SK-N-SH treated with all-trans-retinoic acid at 6 μM for 48 hours (cell line): ENCODE measurements at regions not wholly inside any gene's neighbourhood (a gene's known extent, or its start where the extent isn't known, plus 50 kb on each side); places are given as distances from the start of the nearest gene placed in this dataset.

Experiments
- RARB ChIP-seq: fragments of 250-450 bp; sonication (Bioruptor Pico); IDR thresholded peaks from 2 replicates; pipeline ENCODE4 v1.8.0; 2021; ENCODE audit warnings: mild to moderate bottlenecking, moderate library complexity
- TF ChIP-seq, protein P1 (sequence below): fragments of 250-450 bp; sonication (Bioruptor Pico); IDR thresholded peaks from 2 replicates; pipeline ENCODE4 v1.5.1; 2020; ENCODE audit warnings: low read depth, mild to moderate bottlenecking, moderate library complexity

DNA sequence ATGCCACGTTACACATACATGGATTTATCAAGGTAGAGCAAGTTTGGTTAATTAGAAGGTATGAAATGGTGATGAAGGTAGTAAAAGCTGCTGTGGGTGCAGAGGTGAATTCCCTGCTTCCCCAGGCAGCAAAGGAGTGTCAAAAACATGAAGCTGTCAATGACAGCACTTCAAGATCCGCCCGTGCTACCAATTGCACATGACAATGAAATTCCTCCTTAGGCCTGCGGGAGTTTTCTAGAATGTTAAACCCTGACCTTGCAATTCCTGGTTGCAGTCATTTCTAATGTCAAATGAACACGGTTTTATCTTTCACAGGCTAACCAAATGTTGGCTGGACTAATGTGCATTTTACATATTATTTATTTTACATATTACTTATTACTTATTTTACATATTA lies 67.7 kb upstream of the LSM14A start:
- TF ChIP-seq, protein P1, sequence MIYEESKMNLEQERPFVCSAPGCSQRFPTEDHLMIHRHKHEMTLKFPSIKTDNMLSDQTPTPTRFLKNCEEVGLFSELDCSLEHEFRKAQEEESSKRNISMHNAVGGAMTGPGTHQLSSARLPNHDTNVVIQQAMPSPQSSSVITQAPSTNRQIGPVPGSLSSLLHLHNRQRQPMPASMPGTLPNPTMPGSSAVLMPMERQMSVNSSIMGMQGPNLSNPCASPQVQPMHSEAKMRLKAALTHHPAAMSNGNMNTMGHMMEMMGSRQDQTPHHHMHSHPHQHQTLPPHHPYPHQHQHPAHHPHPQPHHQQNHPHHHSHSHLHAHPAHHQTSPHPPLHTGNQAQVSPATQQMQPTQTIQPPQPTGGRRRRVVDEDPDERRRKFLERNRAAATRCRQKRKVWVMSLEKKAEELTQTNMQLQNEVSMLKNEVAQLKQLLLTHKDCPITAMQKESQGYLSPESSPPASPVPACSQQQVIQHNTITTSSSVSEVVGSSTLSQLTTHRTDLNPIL: no peak
- TF ChIP-seq RARB (CRISPR knock-in tag): no peak
